ENCODE measurements at regions not wholly inside any gene's neighbourhood (a gene's known extent, or its start where the extent isn't known, plus 50 kb on each side); places are given as distances from the start of the nearest gene placed in this dataset.
"Not testable (repeated sequence)": the region's sequence is repeated elsewhere in the genome, so short reads cannot be mapped to it uniquely, and the experiment has no call there.

GRCh38 chr16:5239472-5240277 lies 142.1 kb upstream of the EEF2KMT start:
- not testable (repeated sequence) for H3K27ac ChIP-seq (ENCODE audit: low read depth in 1 of 2, low read length in 1 of 2); H3K9me3 ChIP-seq (ENCODE audit: control insufficient read depth in 4 of 4, insufficient read depth in 3 of 4, low read length in 3 of 4); H3K4me1 ChIP-seq (ENCODE audit: control insufficient read depth in 5 of 5, insufficient read depth in 5 of 5, low read length in 5 of 5); ATAC-seq (ENCODE audit: insufficient read depth, low FRiP score); H3K4me3 ChIP-seq; H3K27me3 ChIP-seq (ENCODE audit: control insufficient read depth in 3 of 3, insufficient read depth in 3 of 3, low read length in 2 of 3); H3K9ac ChIP-seq (ENCODE audit: insufficient read depth in 1 of 2, low read length in 2 of 2); H3K36me3 ChIP-seq (ENCODE audit: control insufficient read depth in 4 of 4, insufficient read depth in 4 of 4, low read length in 4 of 4)
- 1% methylated on average over 36 to 85 of the region's 89 CpGs for WGBS, 2 donors
- DNase-seq: peak; percentile 5 to 30 (median 22)
- peak; percentile 16 for TF ChIP-seq CTCF (IDR thresholded peaks at IDR 0.05; ENCODE audit: control extremely low read depth, extremely low read depth)

- Histone ChIP-seq H3K9ac (ENCODE audit: insufficient read depth in 1 of 2, low read length in 2 of 2) (no peak overlapping the region), H3K36me3 (ENCODE audit: control insufficient read depth in 4 of 4, insufficient read depth in 4 of 4, low read length in 4 of 4) (no peaks in the 10 kb centered on the region), H3K4me3 (no peak overlapping the region), H3K27me3 (ENCODE audit: control insufficient read depth in 3 of 3, insufficient read depth in 3 of 3, low read length in 2 of 3) (no peaks in the 10 kb centered on the region), H3K4me1 (ENCODE audit: control insufficient read depth in 5 of 5, insufficient read depth in 5 of 5, low read length in 5 of 5) (peaks cover 0 to 2% (median 0%) of the 10 kb centered on the region in 5 donors), H3K9me3 (ENCODE audit: control insufficient read depth in 4 of 4, insufficient read depth in 3 of 4, low read length in 3 of 4) (peaks cover 0 to 3% (median 0%) of the 10 kb centered on the region in 4 donors), H3K27ac (ENCODE audit: low read depth in 1 of 2, low read length in 1 of 2) (no peak overlapping the region)
- WGBS, 2 donors: 84 to 89% methylated on average over 8 of the region's 8 CpGs
- TF ChIP-seq CTCF (IDR thresholded peaks at IDR 0.05; ENCODE audit: control extremely low read depth, extremely low read depth): no peak
- ATAC-seq (ENCODE audit: insufficient read depth, low FRiP score): no peak
- DNase-seq: no peak
Measured at GRCh38 chr16:5235119-5235518, 137.5 kb upstream of the EEF2KMT start.

- Histone ChIP-seq H3K36me3 (ENCODE audit: control insufficient read depth in 4 of 4, insufficient read depth in 4 of 4, low read length in 4 of 4) (no peaks in the 10 kb centered on the region), H3K9me3 (ENCODE audit: control insufficient read depth in 4 of 4, insufficient read depth in 3 of 4, low read length in 3 of 4) (peaks cover 0 to 3% (median 0%) of the 10 kb centered on the region in 4 donors), H3K9ac (ENCODE audit: insufficient read depth in 1 of 2, low read length in 2 of 2) (no peak overlapping the region), H3K27me3 (ENCODE audit: control insufficient read depth in 3 of 3, insufficient read depth in 3 of 3, low read length in 2 of 3) (no peaks in the 10 kb centered on the region), H3K27ac (ENCODE audit: low read depth in 1 of 2, low read length in 1 of 2) (no peak overlapping the region), H3K4me3 (no peak overlapping the region), H3K4me1 (ENCODE audit: control insufficient read depth in 5 of 5, insufficient read depth in 5 of 5, low read length in 5 of 5) (peaks cover 0 to 2% (median 0%) of the 10 kb centered on the region in 5 donors)
- no peak for ATAC-seq (ENCODE audit: insufficient read depth, low FRiP score)
- DNase-seq: no peak
- no peak for TF ChIP-seq CTCF (IDR thresholded peaks at IDR 0.05; ENCODE audit: control extremely low read depth, extremely low read depth)
- 77 to 82% methylated on average over 21 of the region's 21 CpGs for WGBS, 2 donors
Measured at GRCh38 chr16:5234295-5235050, 136.9 kb upstream of the EEF2KMT start.

All from lung (tissue), 11 donors.